ENCODE measurements at regions not wholly inside any gene's neighbourhood (a gene's known extent, or its start where the extent isn't known, plus 50 kb on each side); places are given as distances from the start of the nearest gene placed in this dataset.

DNA sequence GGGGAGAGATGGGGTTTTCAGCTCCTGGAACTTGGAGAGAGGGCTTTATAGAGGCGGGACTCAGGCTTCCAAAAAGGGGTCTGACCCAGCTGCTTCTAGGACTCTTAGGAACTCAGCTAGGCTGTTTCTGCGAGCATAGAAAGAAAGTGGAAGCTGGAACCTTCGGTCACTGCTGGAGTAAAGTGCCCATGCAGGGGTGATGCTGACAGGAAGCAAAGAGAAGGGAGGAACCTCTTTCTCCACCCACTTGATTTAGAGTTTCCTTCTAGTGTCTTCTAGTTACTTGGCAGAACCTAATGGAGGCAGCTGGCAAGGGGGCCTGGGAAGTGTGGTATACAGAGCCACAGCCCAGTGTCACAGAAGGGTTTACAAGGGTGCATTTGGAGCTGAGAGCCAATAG lies 283.6 kb downstream of the QKI start:
- TF ChIP-seq, protein P1, sequence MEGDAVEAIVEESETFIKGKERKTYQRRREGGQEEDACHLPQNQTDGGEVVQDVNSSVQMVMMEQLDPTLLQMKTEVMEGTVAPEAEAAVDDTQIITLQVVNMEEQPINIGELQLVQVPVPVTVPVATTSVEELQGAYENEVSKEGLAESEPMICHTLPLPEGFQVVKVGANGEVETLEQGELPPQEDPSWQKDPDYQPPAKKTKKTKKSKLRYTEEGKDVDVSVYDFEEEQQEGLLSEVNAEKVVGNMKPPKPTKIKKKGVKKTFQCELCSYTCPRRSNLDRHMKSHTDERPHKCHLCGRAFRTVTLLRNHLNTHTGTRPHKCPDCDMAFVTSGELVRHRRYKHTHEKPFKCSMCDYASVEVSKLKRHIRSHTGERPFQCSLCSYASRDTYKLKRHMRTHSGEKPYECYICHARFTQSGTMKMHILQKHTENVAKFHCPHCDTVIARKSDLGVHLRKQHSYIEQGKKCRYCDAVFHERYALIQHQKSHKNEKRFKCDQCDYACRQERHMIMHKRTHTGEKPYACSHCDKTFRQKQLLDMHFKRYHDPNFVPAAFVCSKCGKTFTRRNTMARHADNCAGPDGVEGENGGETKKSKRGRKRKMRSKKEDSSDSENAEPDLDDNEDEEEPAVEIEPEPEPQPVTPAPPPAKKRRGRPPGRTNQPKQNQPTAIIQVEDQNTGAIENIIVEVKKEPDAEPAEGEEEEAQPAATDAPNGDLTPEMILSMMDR (IDR thresholded peaks at IDR 0.05), result no peak
- TF ChIP-seq EP300 (IDR thresholded peaks at IDR 0.05), result no peak
- no peak for TF ChIP-seq POLR2A (IDR thresholded peaks at IDR 0.05)

All from tibial nerve (tissue), 4 donors.